BLaER1 (cell line): ENCODE measurements at regions not wholly inside any gene's neighbourhood (a gene's known extent, or its start where the extent isn't known, plus 50 kb on each side); places are given as distances from the start of the nearest gene placed in this dataset.
"Not testable (repeated sequence)": the region's sequence is repeated elsewhere in the genome, so short reads cannot be mapped to it uniquely, and the experiment has no call there.

Source experiments
- H3K27ac ChIP-seq: shearing (Covaris generic); formaldehyde crosslinking; 2 replicates; pipeline ENCODE4 v1.8.1; 2022
- H3K27me3 ChIP-seq: shearing (Covaris generic); formaldehyde crosslinking; 2 replicates; pipeline ENCODE4 v1.8.1; 2022
- H3K36me3 ChIP-seq: shearing (Covaris generic); formaldehyde crosslinking; 2 replicates; pipeline ENCODE4 v1.8.1; 2022
- H3K4me1 ChIP-seq: shearing (Covaris generic); formaldehyde crosslinking; 2 replicates; pipeline ENCODE4 v1.8.1; 2022
- H3K4me2 ChIP-seq: shearing (Covaris generic); formaldehyde crosslinking; 2 replicates; pipeline ENCODE4 v1.8.1; 2022
- H3K4me3 ChIP-seq: shearing (Covaris generic); formaldehyde crosslinking; 2 replicates; pipeline ENCODE4 v1.8.1; 2022
- H3K9ac ChIP-seq: shearing (Covaris generic); formaldehyde crosslinking; 2 replicates; pipeline ENCODE4 v1.8.1; 2022
- H3K9me3 ChIP-seq: shearing (Covaris generic); formaldehyde crosslinking; 2 replicates; pipeline ENCODE4 v1.8.1; 2022
- H4K20me1 ChIP-seq: shearing (Covaris generic); formaldehyde crosslinking; 2 replicates; pipeline ENCODE4 v1.8.1; 2022
- Cebpa-rat ChIP-seq: shearing (Covaris generic); IDR thresholded peaks from 2 replicates; pipeline ENCODE4 v1.8.1; 2022

GRCh38 chr5:128708841-128709240, 170.8 kb upstream of the FBN2 start:
- no peak overlapping the region for H3K27ac ChIP-seq
- peaks cover 5% of the 10 kb centered on the region; the same call in 1 of the 2 replicates for H3K4me1 ChIP-seq
- no peaks in the 10 kb centered on the region for H4K20me1 ChIP-seq
- TF ChIP-seq Cebpa-rat, result no peak
- H3K9ac ChIP-seq, result no peak overlapping the region
- H3K4me3 ChIP-seq, result no peak overlapping the region
- no peaks in the 10 kb centered on the region for H3K36me3 ChIP-seq
- peaks cover 6% of the 10 kb centered on the region; the same call in 1 of the 2 replicates for H3K9me3 ChIP-seq
- H3K4me2 ChIP-seq, result no peak overlapping the region
- H3K27me3 ChIP-seq, result no peaks in the 10 kb centered on the region

GRCh38 chr5:128711216-128711615, 173.2 kb upstream of the FBN2 start:
- no peak overlapping the region for H3K4me2 ChIP-seq
- no peaks in the 10 kb centered on the region for H3K27me3 ChIP-seq
- no peak overlapping the region for H3K9ac ChIP-seq
- H3K36me3 ChIP-seq, result no peaks in the 10 kb centered on the region
- H4K20me1 ChIP-seq, result no peaks in the 10 kb centered on the region
- peaks cover 6% of the 10 kb centered on the region; the same call in 1 of the 2 replicates for H3K9me3 ChIP-seq
- H3K4me1 ChIP-seq, result no peaks in the 10 kb centered on the region
- TF ChIP-seq Cebpa-rat, result no peak
- H3K4me3 ChIP-seq, result no peak overlapping the region
- no peak overlapping the region for H3K27ac ChIP-seq

- Histone ChIP-seq H4K20me1 (no peaks in the 10 kb centered on the region), H3K9me3 (0 out of 2 replicates have a peak, but pooled peaks cover 2% of the 10 kb centered on the region), H3K4me1 (no peaks in the 10 kb centered on the region), H3K9ac (no peak overlapping the region), H3K27ac (no peak overlapping the region), H3K4me3 (no peak overlapping the region), H3K4me2 (no peak overlapping the region), H3K27me3 (no peaks in the 10 kb centered on the region), H3K36me3 (no peaks in the 10 kb centered on the region)
- no peak for TF ChIP-seq Cebpa-rat
Measured at GRCh38 chr5:128714551-128714950, 176.5 kb upstream of the FBN2 start.

GRCh38 chr5:128722551-128722950, 184.5 kb upstream of the FBN2 start:
- Histone ChIP-seq H3K4me3 (no peak overlapping the region), H3K27ac (no peak overlapping the region), H3K4me2 (no peak overlapping the region), H4K20me1 (no peaks in the 10 kb centered on the region), H3K36me3 (no peaks in the 10 kb centered on the region), H3K9ac (no peak overlapping the region), H3K4me1 (no peaks in the 10 kb centered on the region), H3K9me3 (0 out of 2 replicates have a peak, but pooled peaks cover 4% of the 10 kb centered on the region), H3K27me3 (no peaks in the 10 kb centered on the region)
- no peak for TF ChIP-seq Cebpa-rat

- not testable (repeated sequence) for H3K4me3 ChIP-seq, H4K20me1 ChIP-seq, H3K4me2 ChIP-seq, H3K9ac ChIP-seq, H3K4me1 ChIP-seq, H3K9me3 ChIP-seq, H3K27ac ChIP-seq, H3K27me3 ChIP-seq, H3K36me3 ChIP-seq
Measured at GRCh38 chr5:128730021-128730420, 192.0 kb upstream of the FBN2 start.

- H4K20me1 ChIP-seq, H3K27me3 ChIP-seq, H3K4me2 ChIP-seq: not testable (repeated sequence)
Measured at GRCh38 chr5:128735656-128736055, 197.6 kb upstream of the FBN2 start.

GRCh38 chr5:128736553-128736952, 198.5 kb upstream of the FBN2 start:
- H3K4me1 ChIP-seq, result no peaks in the 10 kb centered on the region
- H3K9me3 ChIP-seq, result no peaks in the 10 kb centered on the region
- H3K4me3 ChIP-seq, result no peak overlapping the region
- no peaks in the 10 kb centered on the region for H4K20me1 ChIP-seq
- H3K9ac ChIP-seq, result no peak overlapping the region
- no peak overlapping the region for H3K4me2 ChIP-seq
- TF ChIP-seq Cebpa-rat, result no peak
- H3K36me3 ChIP-seq, result no peaks in the 10 kb centered on the region
- no peak overlapping the region for H3K27ac ChIP-seq
- no peaks in the 10 kb centered on the region for H3K27me3 ChIP-seq

More at GRCh38 chr5:128735656-128736055, 197.6 kb upstream of the FBN2 start:
- not testable (repeated sequence) for H3K36me3 ChIP-seq, H3K27ac ChIP-seq, H3K9me3 ChIP-seq, H3K4me3 ChIP-seq, H3K9ac ChIP-seq, H3K4me1 ChIP-seq

GRCh38 chr5:128749136-128749898, 211.3 kb upstream of the FBN2 start:
- no peak overlapping the region for H3K4me3 ChIP-seq
- no peak for TF ChIP-seq Cebpa-rat
- H3K4me2 ChIP-seq, result no peak overlapping the region
- H3K9ac ChIP-seq, result no peak overlapping the region
- H3K27me3 ChIP-seq, result no peaks in the 10 kb centered on the region
- no peak overlapping the region for H3K27ac ChIP-seq
- no peaks in the 10 kb centered on the region for H4K20me1 ChIP-seq
- no peaks in the 10 kb centered on the region for H3K36me3 ChIP-seq
- no peaks in the 10 kb centered on the region for H3K4me1 ChIP-seq
- H3K9me3 ChIP-seq, result no peaks in the 10 kb centered on the region

- Histone ChIP-seq H3K4me3 (no peak overlapping the region), H3K4me2 (no peak overlapping the region), H3K27me3 (no peaks in the 10 kb centered on the region), H3K36me3 (no peaks in the 10 kb centered on the region), H3K9me3 (no peaks in the 10 kb centered on the region), H3K4me1 (no peaks in the 10 kb centered on the region), H4K20me1 (no peaks in the 10 kb centered on the region), H3K9ac (no peak overlapping the region), H3K27ac (no peak overlapping the region)
- TF ChIP-seq Cebpa-rat, result no peak
Measured at GRCh38 chr5:128750155-128750554, 212.1 kb upstream of the FBN2 start.

- no peak overlapping the region for H3K27ac ChIP-seq
- H3K4me2 ChIP-seq, result no peak overlapping the region
- H3K9ac ChIP-seq, result no peak overlapping the region
- no peaks in the 10 kb centered on the region for H3K27me3 ChIP-seq
- TF ChIP-seq Cebpa-rat, result no peak
- H3K4me1 ChIP-seq, result no peaks in the 10 kb centered on the region
- H3K36me3 ChIP-seq, result no peaks in the 10 kb centered on the region
- H3K4me3 ChIP-seq, result no peak overlapping the region
- no peaks in the 10 kb centered on the region for H3K9me3 ChIP-seq
- no peaks in the 10 kb centered on the region for H4K20me1 ChIP-seq
Measured at GRCh38 chr5:128757196-128757959, 207.9 kb upstream of the SLC27A6 start.
